Trophoblast cell (in vitro differentiated cells and primary cell): ENCODE measurements at regions not wholly inside any gene's neighbourhood (a gene's known extent, or its start where the extent isn't known, plus 50 kb on each side); places are given as distances from the start of the nearest gene placed in this dataset.

Source experiments
- DNase-seq, 2 donors: peaks; one replicate each; pipeline ENCODE4 v3.0.0-alpha.2; 2016
- H2AFZ ChIP-seq: 2 replicates; pipeline ENCODE4 v1.6.1; 2013; ENCODE audit warnings: low read length, moderate library complexity, mild to moderate bottlenecking; ENCODE audit not compliant: insufficient read depth, poor library complexity
- H2AK5ac ChIP-seq: 2 replicates; pipeline ENCODE4 v1.6.1; 2013; ENCODE audit warnings: mild to moderate bottlenecking, low read length
- H2BK120ac ChIP-seq: 2 replicates; pipeline ENCODE4 v1.6.1; 2013; ENCODE audit warnings: low read length, mild to moderate bottlenecking, moderate library complexity; ENCODE audit not compliant: insufficient read depth, poor library complexity
- H2BK12ac ChIP-seq: 2 replicates; pipeline ENCODE4 v1.6.1; 2013; ENCODE audit warnings: mild to moderate bottlenecking, low read length, moderate library complexity
- H2BK5ac ChIP-seq: 2 replicates; pipeline ENCODE4 v1.6.1; 2013; ENCODE audit warnings: low read length, low read depth, moderate library complexity, mild to moderate bottlenecking; ENCODE audit not compliant: poor library complexity
- H3K14ac ChIP-seq: 2 replicates; pipeline ENCODE4 v1.6.1; 2013; ENCODE audit warnings: mild to moderate bottlenecking, low read length
- H3K18ac ChIP-seq: 2 replicates; pipeline ENCODE4 v1.6.1; 2013; ENCODE audit warnings: mild to moderate bottlenecking, low read length
- H3K23ac ChIP-seq: 2 replicates; pipeline ENCODE4 v1.6.1; 2013; ENCODE audit warnings: low read length
- H3K27ac ChIP-seq: 2 replicates; pipeline ENCODE4 v1.5.1; 2013; ENCODE audit warnings: low read depth, mild to moderate bottlenecking, inconsistent platforms, low read length, moderate library complexity
- H3K27me3 ChIP-seq: 2 replicates; pipeline ENCODE4 v1.6.1; 2013; ENCODE audit warnings: inconsistent platforms, mild to moderate bottlenecking, low read length, moderate library complexity; ENCODE audit not compliant: insufficient read depth
- H3K36me3 ChIP-seq, 2 experiments: 1 replicate in 1 of 2; 2 replicates in 1 of 2; pipeline ENCODE4 v1.6.1; 2013; ENCODE audit warnings: low read length in 2 of 2, mild to moderate bottlenecking in 2 of 2, moderate library complexity in 1 of 2; ENCODE audit not compliant: insufficient read depth in 2 of 2, control insufficient read depth in 1 of 2
- H3K4ac ChIP-seq: 2 replicates; pipeline ENCODE4 v1.6.1; 2013; ENCODE audit warnings: low read depth, mild to moderate bottlenecking, low read length, moderate library complexity
- H3K4me1 ChIP-seq, 2 experiments: 1 replicate in 1 of 2; 2 replicates in 1 of 2; pipeline ENCODE4 v1.6.1; 2013; ENCODE audit warnings: low read length in 2 of 2, mild to moderate bottlenecking in 2 of 2, moderate library complexity in 1 of 2; ENCODE audit not compliant: insufficient read depth in 2 of 2, control insufficient read depth in 1 of 2
- H3K4me2 ChIP-seq: 2 replicates; pipeline ENCODE4 v1.6.1; 2013; ENCODE audit warnings: inconsistent platforms, mild to moderate bottlenecking, low read length, moderate library complexity
- H3K4me3 ChIP-seq: 2 replicates; pipeline ENCODE4 v1.5.1; 2013; ENCODE audit warnings: mild to moderate bottlenecking, low read depth, low read length, inconsistent platforms
- H3K79me1 ChIP-seq: one replicate; pipeline ENCODE4 v1.6.1; 2013; ENCODE audit warnings: low read length
- H3K79me2 ChIP-seq: 2 replicates; pipeline ENCODE4 v1.6.1; 2013; ENCODE audit warnings: low read length, mild to moderate bottlenecking; ENCODE audit not compliant: control insufficient read depth, insufficient read depth, poor library complexity
- H3K9ac ChIP-seq: 2 replicates; pipeline ENCODE4 v1.6.1; 2013; ENCODE audit warnings: mild to moderate bottlenecking, low read length
- H3K9me3 ChIP-seq: 2 replicates; pipeline ENCODE4 v1.6.1; 2013; ENCODE audit warnings: low read depth, mild to moderate bottlenecking, control low read depth, inconsistent platforms, low read length; ENCODE audit not compliant: insufficient read depth
- H4K12ac ChIP-seq: 2 replicates; pipeline ENCODE4 v1.6.1; 2013; ENCODE audit warnings: low read depth, mild to moderate bottlenecking, low read length, moderate library complexity
- H4K8ac ChIP-seq: 2 replicates; pipeline ENCODE4 v1.6.1; 2013; ENCODE audit warnings: low read depth, mild to moderate bottlenecking, low read length, moderate library complexity
- H4K91ac ChIP-seq: one replicate; pipeline ENCODE4 v1.6.1; 2013; ENCODE audit warnings: low read depth, mild to moderate bottlenecking, low read length, moderate library complexity
- WGBS: extraction: QIAGEN DNeasy Blood & Tissue Kit; methylation state at CpG from one replicate; pipeline ENCODE4 v1.1.7; 2013; ENCODE audit warnings: missing lambda C conversion rate; ENCODE audit not compliant: insufficient read length, insufficient coverage; ENCODE audit errors: extremely low coverage; 5-methylcytosine and 5-hydroxymethylcytosine counted together

- Histone ChIP-seq H2BK120ac (no peak overlapping the region), H3K4me1 (no peaks in the 10 kb centered on the region), H3K79me2 (no peaks in the 10 kb centered on the region), H4K12ac (no peak overlapping the region), H2AFZ (no peak overlapping the region), H4K8ac (no peak overlapping the region), H3K36me3 (no peaks in the 10 kb centered on the region), H3K4me2 (no peak overlapping the region), H3K27me3 (no peaks in the 10 kb centered on the region), H2BK12ac (no peak overlapping the region), H2AK5ac (no peak overlapping the region), H4K91ac (no peak overlapping the region), H3K79me1 (no peaks in the 10 kb centered on the region), H3K9me3 (peaks cover 3% of the 10 kb centered on the region), H3K4ac (no peak overlapping the region), H3K9ac (no peak overlapping the region), H3K27ac (no peak overlapping the region), H3K18ac (no peak overlapping the region), H3K4me3 (no peak overlapping the region), H3K14ac (no peak overlapping the region), H2BK5ac (no peak overlapping the region), H3K23ac (no peak overlapping the region)
- WGBS = no CpG with 5 or more reads among the region's 3 CpGs
- no peak for DNase-seq
These were observed 171.4 kb upstream of the SLC30A5 start for GRCh38 chr5:68922172-68922987.

DNA sequence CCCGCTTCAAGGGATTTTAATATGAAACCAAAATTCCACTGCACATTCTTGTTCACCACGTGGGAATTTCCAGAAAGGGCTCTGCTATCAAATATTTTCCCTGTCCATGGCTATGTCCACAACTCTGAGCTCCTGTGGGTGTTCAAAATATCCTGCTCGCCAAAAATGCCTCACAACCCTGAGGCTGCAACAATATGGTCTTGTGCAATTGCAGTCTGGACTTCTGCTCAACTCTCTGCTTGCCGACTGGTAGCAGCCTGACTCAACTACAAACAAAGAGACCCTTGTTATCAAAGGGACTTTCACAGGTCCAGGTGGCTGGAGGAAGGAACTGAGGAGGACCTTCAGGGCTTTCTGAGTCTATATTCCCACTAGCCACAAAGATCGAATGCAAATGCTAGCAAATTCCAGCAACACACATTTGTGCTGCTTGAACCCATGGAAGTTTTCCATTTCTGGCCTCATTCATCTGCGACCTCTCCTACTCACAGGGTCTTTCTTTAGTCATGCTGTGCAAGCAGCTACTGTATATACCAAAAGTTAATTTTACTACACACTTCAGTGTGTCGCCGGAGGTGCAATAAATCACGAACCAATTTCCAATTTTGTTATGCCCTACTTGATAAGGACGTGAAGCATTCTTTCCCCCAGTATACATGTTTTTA lies 169.2 kb upstream of the SLC30A5 start:
- no peak overlapping the region for H4K91ac ChIP-seq
- no peak overlapping the region for H2BK120ac ChIP-seq
- no peak overlapping the region for H3K9ac ChIP-seq
- no peak overlapping the region for H2AFZ ChIP-seq
- no peak overlapping the region for H3K23ac ChIP-seq
- no peak overlapping the region for H3K4me2 ChIP-seq
- WGBS = no CpG with 5 or more reads among the region's 10 CpGs
- H3K4me3 ChIP-seq = no peak overlapping the region
- H2BK12ac ChIP-seq = no peak overlapping the region
- H3K27ac ChIP-seq = no peak overlapping the region
- H3K79me1 ChIP-seq = no peaks in the 10 kb centered on the region
- H3K79me2 ChIP-seq = no peaks in the 10 kb centered on the region
- DNase-seq = peak; percentile 6 to 32
- peaks cover 3% of the 10 kb centered on the region for H3K9me3 ChIP-seq
- H4K8ac ChIP-seq = no peak overlapping the region
- no peak overlapping the region for H3K4ac ChIP-seq
- no peak overlapping the region for H3K18ac ChIP-seq
- H3K4me1 ChIP-seq = no peaks in the 10 kb centered on the region
- H3K27me3 ChIP-seq = no peaks in the 10 kb centered on the region
- H2AK5ac ChIP-seq = no peak overlapping the region
- H4K12ac ChIP-seq = no peak overlapping the region
- no peaks in the 10 kb centered on the region for H3K36me3 ChIP-seq
- H2BK5ac ChIP-seq = no peak overlapping the region
- H3K14ac ChIP-seq = no peak overlapping the region

- H4K12ac ChIP-seq = no peak overlapping the region
- DNase-seq = no peak
- WGBS = no CpG with 5 or more reads among the region's 2 CpGs
These were observed 165.1 kb upstream of the SLC30A5 start for GRCh38 chr5:68928617-68929302.

DNA sequence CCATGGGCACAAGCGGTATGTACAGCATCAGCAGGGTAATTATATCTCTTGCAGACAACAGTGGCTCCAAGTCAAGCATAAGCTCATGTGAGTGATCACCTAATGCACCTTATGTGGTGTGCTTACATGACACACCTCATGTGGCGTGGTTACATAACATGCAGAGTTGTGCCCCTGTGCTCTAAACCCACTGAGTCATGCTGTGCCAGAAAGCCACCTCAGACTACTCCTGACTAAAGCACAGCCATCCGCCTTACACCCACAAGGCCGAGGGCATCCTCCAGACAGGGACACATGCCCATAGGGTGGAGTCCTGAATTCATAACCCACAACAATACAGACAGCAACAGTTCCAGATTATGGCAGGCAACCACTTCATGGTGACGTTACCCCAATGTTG lies 163.7 kb upstream of the SLC30A5 start:
- Histone ChIP-seq H4K8ac (no peak overlapping the region), H2BK12ac (no peak overlapping the region), H3K4ac (no peak overlapping the region), H3K4me1 (no peaks in the 10 kb centered on the region), H3K79me2 (no peaks in the 10 kb centered on the region), H4K91ac (no peak overlapping the region), H3K4me2 (no peak overlapping the region), H3K36me3 (no peaks in the 10 kb centered on the region), H3K9me3 (peaks cover 16% of the 10 kb centered on the region), H3K79me1 (no peaks in the 10 kb centered on the region), H3K18ac (no peak overlapping the region), H3K4me3 (no peak overlapping the region), H4K12ac (no peak overlapping the region), H3K14ac (no peak overlapping the region), H2BK5ac (no peak overlapping the region), H2BK120ac (no peak overlapping the region), H3K27ac (no peak overlapping the region), H3K27me3 (no peaks in the 10 kb centered on the region), H2AK5ac (no peak overlapping the region), H2AFZ (no peak overlapping the region), H3K9ac (no peak overlapping the region), H3K23ac (no peak overlapping the region)
- no CpG with 5 or more reads among the region's 5 CpGs for WGBS
- no peak for DNase-seq

More at GRCh38 chr5:68928617-68929302, 165.1 kb upstream of the SLC30A5 start:
- Histone ChIP-seq H3K18ac (no peak overlapping the region), H3K9me3 (peaks cover 15% of the 10 kb centered on the region), H3K4me3 (no peak overlapping the region), H3K4me2 (no peak overlapping the region), H3K79me2 (no peaks in the 10 kb centered on the region), H2AFZ (no peak overlapping the region), H3K36me3 (no peaks in the 10 kb centered on the region), H3K79me1 (no peaks in the 10 kb centered on the region), H3K14ac (no peak overlapping the region), H3K27ac (no peak overlapping the region), H2BK120ac (no peak overlapping the region), H2AK5ac (no peak overlapping the region), H2BK5ac (no peak overlapping the region), H3K27me3 (no peaks in the 10 kb centered on the region), H3K23ac (no peak overlapping the region), H4K8ac (no peak overlapping the region), H4K91ac (no peak overlapping the region), H2BK12ac (no peak overlapping the region), H3K4ac (no peak overlapping the region), H3K4me1 (no peaks in the 10 kb centered on the region), H3K9ac (no peak overlapping the region)
